Tibial nerve (tissue), 4 donors: ENCODE measurements at regions not wholly inside any gene's neighbourhood (a gene's known extent, or its start where the extent isn't known, plus 50 kb on each side); places are given as distances from the start of the nearest gene placed in this dataset.

Experiments used
- DNase-seq, 2 donors: peaks; one replicate each; pipeline ENCODE4 v3.0.0-alpha.2; 2019; ENCODE audit warnings: low spot score in 2 of 2
- H3K27ac ChIP-seq, 4 donors: fragments of 200-600 bp; sonication (generic) in 3 of 4; one replicate each; pipeline ENCODE4 v1.5.1; 2017 to 2019; ENCODE audit warnings: mild to moderate bottlenecking in 1 of 4
- H3K27me3 ChIP-seq, 2 donors: fragments of 200-600 bp; sonication (generic) in 1 of 2; one replicate each; pipeline versions ENCODE4 v1.5.1 to v1.6.0; 2017 to 2019
- H3K36me3 ChIP-seq, 3 donors: fragments of 200-600 bp; sonication (generic); one replicate each; pipeline ENCODE4 v1.5.1; 2018 to 2019
- H3K4me1 ChIP-seq, 4 donors: fragments of 200-600 bp; sonication (generic) in 3 of 4; one replicate each; pipeline ENCODE4 v1.5.1; 2017 to 2019
- H3K4me3 ChIP-seq, 4 donors: fragments of 200-600 bp; sonication (generic) in 3 of 4; one replicate each; pipeline ENCODE4 v1.5.1; 2017 to 2019; ENCODE audit warnings: mild to moderate bottlenecking in 1 of 4, moderate library complexity in 1 of 4
- H3K9me3 ChIP-seq, 4 donors: fragments of 200-600 bp; sonication (generic) in 3 of 4; one replicate each; pipeline ENCODE4 v1.5.1; 2017 to 2019
- EP300 ChIP-seq, 2 donors: sonication (generic); formaldehyde crosslinking; IDR thresholded peaks; one replicate each; pipeline ENCODE4 v1.6.1; 2017; ENCODE audit warnings: antibody characterized with exemption in 2 of 2, mild to moderate bottlenecking in 1 of 2
- POLR2A ChIP-seq, 2 donors: fragments of 450-650 bp; IDR thresholded peaks; one replicate each; pipeline ENCODE4 v1.6.1; 2017; ENCODE audit warnings: antibody characterized with exemption in 2 of 2, mild to moderate bottlenecking in 2 of 2, moderate library complexity in 2 of 2
- whole genome bisulfite sequencing, 2 donors: methylation state at CpG; one replicate each; pipeline ENCODE4 v1.1.5; 2018; 5-methylcytosine and 5-hydroxymethylcytosine counted together
- TF ChIP-seq, protein P1 (sequence below), 5 experiments: fragments of 200-600 bp in 3 of 5; fragments of 450-650 bp in 2 of 5; sonication (generic) in 3 of 5; IDR thresholded peaks; one replicate each; pipeline ENCODE4 v1.5.1; 2016 to 2019; ENCODE audit warnings: antibody characterized with exemption in 5 of 5, mild to moderate bottlenecking in 3 of 5, moderate library complexity in 2 of 5

DNA sequence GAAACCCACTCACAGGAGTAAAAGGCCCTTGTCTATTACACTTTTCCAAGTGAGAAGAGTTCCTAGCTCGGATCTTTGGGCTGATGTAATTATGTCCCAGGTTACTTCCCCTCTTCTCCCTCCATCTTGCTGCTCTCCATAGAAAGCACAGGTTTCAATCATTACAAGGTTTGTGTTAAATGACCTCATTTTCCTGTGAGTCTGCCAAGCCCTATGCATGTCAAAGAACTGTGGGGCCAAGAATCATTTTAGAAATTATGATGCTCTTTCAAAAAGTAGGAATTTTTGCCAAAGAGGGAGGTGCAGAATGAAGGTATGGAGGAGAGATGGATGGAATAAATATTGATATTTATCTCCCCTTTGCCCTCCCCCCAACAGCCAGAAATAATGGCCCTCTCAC is 129.3 kb upstream of the TPM1 start:
- H3K27me3 ChIP-seq: no peaks in the 10 kb centered on the region
- TF ChIP-seq, protein P1, sequence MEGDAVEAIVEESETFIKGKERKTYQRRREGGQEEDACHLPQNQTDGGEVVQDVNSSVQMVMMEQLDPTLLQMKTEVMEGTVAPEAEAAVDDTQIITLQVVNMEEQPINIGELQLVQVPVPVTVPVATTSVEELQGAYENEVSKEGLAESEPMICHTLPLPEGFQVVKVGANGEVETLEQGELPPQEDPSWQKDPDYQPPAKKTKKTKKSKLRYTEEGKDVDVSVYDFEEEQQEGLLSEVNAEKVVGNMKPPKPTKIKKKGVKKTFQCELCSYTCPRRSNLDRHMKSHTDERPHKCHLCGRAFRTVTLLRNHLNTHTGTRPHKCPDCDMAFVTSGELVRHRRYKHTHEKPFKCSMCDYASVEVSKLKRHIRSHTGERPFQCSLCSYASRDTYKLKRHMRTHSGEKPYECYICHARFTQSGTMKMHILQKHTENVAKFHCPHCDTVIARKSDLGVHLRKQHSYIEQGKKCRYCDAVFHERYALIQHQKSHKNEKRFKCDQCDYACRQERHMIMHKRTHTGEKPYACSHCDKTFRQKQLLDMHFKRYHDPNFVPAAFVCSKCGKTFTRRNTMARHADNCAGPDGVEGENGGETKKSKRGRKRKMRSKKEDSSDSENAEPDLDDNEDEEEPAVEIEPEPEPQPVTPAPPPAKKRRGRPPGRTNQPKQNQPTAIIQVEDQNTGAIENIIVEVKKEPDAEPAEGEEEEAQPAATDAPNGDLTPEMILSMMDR (IDR thresholded peaks at IDR 0.05): no peak
- TF ChIP-seq POLR2A (IDR thresholded peaks at IDR 0.05) (no peak), EP300 (IDR thresholded peaks at IDR 0.05) (no peak)
- H3K9me3 ChIP-seq: no peaks in the 10 kb centered on the region
- WGBS, 2 donors: 75 to 94% methylated on average over 1 of the region's 1 CpG
- H3K36me3 ChIP-seq: no peaks in the 10 kb centered on the region
- no peak overlapping the region for H3K27ac ChIP-seq
- H3K4me3 ChIP-seq: no peak overlapping the region
- no peak for DNase-seq
- H3K4me1 ChIP-seq: peaks cover 0 to 10% (median 0%) of the 10 kb centered on the region in 4 donors

DNA sequence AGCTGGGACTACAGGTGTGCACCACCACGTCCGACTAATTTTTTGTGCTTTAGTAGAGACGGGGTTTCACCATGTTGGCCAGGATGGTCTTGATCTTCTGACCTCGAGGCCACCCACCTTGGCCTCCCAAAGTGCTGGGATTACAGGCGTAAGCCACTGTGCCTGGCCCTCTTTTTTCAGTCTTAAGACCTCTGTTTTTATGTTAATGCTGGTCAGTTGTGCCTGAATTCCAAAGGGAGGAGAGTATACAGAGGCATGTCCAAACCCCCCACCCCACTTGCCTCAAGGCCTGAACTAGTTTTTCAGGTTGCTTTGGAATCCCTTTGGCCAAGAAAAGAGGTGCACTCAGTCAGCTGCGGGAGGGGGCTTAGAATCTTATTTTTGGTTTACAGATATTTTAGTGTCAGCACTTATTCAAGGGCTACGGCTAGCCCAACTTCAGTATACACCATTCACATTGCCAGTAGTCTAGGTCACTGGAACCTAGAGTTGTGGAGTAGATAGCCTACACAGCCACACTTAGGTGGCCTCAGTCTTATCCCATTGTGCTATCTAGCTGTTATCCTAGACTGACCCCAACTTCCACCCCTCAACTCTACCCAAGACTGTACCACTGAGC is 128.0 kb upstream of the TPM1 start:
- Histone ChIP-seq H3K27ac (no peak overlapping the region), H3K27me3 (no peaks in the 10 kb centered on the region), H3K9me3 (no peaks in the 10 kb centered on the region), H3K4me1 (peaks cover 0 to 10% (median 0%) of the 10 kb centered on the region in 4 donors), H3K36me3 (no peaks in the 10 kb centered on the region), H3K4me3 (no peak overlapping the region)
- DNase-seq: no peak
- 91 to 96% methylated on average over 7 of the region's 7 CpGs for WGBS, 2 donors
- TF ChIP-seq POLR2A (IDR thresholded peaks at IDR 0.05): no peak
- TF ChIP-seq EP300 (IDR thresholded peaks at IDR 0.05): no peak
- TF ChIP-seq, protein P1 (IDR thresholded peaks at IDR 0.05): no peak

DNA sequence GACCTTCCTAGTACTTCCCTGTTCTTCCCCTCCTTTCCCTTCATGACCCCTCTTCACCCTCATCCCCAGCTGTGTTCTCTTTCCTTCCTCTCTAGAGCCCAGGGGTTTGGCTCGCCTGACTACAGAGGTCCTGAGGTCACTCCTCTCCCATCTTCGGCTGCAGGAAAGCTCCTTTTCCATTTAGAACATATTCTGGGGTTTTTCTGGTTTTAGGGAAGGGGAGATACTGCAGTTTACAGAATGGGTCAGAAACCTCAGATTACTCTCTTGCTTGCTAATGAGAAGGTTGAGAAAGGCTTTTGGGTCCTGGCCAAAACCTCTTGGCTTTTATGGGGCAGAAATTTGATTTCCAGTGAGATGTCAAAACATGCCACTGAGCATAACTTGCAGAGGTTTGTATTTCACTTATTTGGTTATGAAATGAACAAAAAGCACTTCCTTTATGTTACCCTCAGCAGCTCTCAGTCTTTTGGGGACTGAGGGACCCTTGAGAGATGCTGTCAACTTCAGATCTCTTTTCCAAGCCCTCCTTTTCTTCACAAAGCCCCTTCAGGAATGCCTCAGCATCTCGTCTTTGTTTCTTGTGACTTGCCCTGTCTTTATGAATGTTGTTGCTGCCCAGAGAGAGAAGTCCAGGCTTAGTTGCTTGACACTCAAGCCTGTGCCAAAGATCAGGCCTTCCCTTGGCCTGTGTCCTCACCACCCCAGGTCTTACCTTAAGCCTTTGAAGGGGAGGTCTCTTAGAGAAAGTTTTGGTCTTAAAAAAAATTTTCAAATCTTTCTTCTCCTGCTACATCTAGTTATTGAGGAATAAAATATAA is 121.7 kb upstream of the TPM1 start:
- no peaks in the 10 kb centered on the region for H3K27me3 ChIP-seq
- 41 to 46% methylated on average over 3 of the region's 3 CpGs for WGBS, 2 donors
- peak in 1 of 2 donors; percentile 54 for TF ChIP-seq EP300 (IDR thresholded peaks at IDR 0.05)
- TF ChIP-seq, protein P1 (IDR thresholded peaks at IDR 0.05): no peak
- no peaks in the 10 kb centered on the region for H3K9me3 ChIP-seq
- peak in 1 of 2 donors; percentile 87 for DNase-seq
- H3K27ac ChIP-seq: peak overlapping the region in 3 of 4 donors; percentile 43 to 76 (median 59)
- no peaks in the 10 kb centered on the region for H3K36me3 ChIP-seq
- peaks cover 0 to 37% (median 8%) of the 10 kb centered on the region in 4 donors for H3K4me1 ChIP-seq
- H3K4me3 ChIP-seq: no peak overlapping the region

DNA sequence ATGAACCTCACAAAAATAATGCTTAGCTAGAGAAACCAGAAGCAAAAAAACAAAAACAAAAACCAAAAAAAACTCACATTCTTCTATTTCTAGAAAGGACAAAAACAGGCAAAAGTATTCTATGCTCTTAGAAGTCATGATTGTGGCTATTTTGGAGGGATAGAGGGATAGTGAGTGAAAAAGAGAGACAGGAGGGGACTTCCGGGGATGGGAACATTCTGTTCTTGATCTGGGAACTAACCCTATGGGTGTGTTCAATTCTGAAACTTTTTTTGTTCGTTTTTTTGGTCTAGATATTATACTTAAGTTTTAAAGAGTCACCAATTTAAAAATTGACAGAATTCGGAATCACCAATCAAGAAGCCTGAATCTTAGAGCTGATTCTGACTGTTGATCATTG is 120.0 kb upstream of the TPM1 start:
- Histone ChIP-seq H3K9me3 (no peaks in the 10 kb centered on the region), H3K36me3 (no peaks in the 10 kb centered on the region), H3K4me3 (no peak overlapping the region), H3K27ac (peak overlapping the region in 3 of 4 donors; percentile 48 to 81 (median 76)), H3K27me3 (no peaks in the 10 kb centered on the region), H3K4me1 (peaks cover 0 to 37% (median 8%) of the 10 kb centered on the region in 4 donors)
- TF ChIP-seq, protein P1 (IDR thresholded peaks at IDR 0.05): no peak
- peak in 1 of 2 donors; percentile 38 for TF ChIP-seq EP300 (IDR thresholded peaks at IDR 0.05)
- WGBS, 2 donors: 67 to 70% methylated on average over 3 of the region's 3 CpGs
- DNase-seq: no peak

DNA sequence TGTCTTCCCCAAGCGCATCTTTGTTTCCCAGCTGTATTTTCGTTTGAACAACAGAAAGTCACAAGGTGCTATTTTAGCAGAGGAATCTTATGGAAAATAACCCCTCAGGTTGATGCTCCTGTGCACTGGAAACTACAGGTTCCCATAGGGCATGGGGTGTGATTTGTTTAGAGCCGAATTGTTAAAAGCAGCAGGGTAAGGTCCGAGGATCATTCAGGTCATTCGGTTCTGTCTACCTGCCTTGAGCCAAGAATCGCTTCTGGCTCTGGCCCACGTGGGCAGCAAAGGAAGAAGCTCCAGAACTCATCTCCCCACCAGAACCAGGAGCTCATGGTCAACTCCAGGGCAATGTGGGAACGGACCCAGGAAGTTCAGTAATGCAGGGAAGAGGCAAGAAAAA is 116.7 kb upstream of the TPM1 start:
- no peaks in the 10 kb centered on the region for H3K36me3 ChIP-seq
- WGBS, 2 donors: 83 to 87% methylated on average over 8 of the region's 8 CpGs
- no peak overlapping the region for H3K27ac ChIP-seq
- TF ChIP-seq, protein P1 (IDR thresholded peaks at IDR 0.05): no peak
- no peak for TF ChIP-seq EP300 (IDR thresholded peaks at IDR 0.05)
- no peak for TF ChIP-seq POLR2A (IDR thresholded peaks at IDR 0.05)
- no peaks in the 10 kb centered on the region for H3K9me3 ChIP-seq
- no peaks in the 10 kb centered on the region for H3K27me3 ChIP-seq
- DNase-seq: no peak
- no peak overlapping the region for H3K4me3 ChIP-seq
- peaks cover 0 to 27% (median 8%) of the 10 kb centered on the region in 4 donors for H3K4me1 ChIP-seq
